HEK293 (cell line): ENCODE measurements at regions not wholly inside any gene's neighbourhood (a gene's known extent, or its start where the extent isn't known, plus 50 kb on each side); places are given as distances from the start of the nearest gene placed in this dataset.

Experiments used
- CTCF ChIA-PET: fragments of 350-600 bp; formaldehyde crosslinking; extraction: SDS; loops from one replicate; lab custom pipeline; 2021; ENCODE audit warnings: antibody characterized with exemption; lab: Yijun Ruan, JAX
- POLR2A ChIA-PET: fragments of 300-600 bp; formaldehyde crosslinking; extraction: SDS; loops from one replicate; lab custom pipeline; 2020; ENCODE audit warnings: antibody characterized with exemption, inconsistent platforms; lab: Yijun Ruan, JAX
- H3K27ac ChIP-seq: fragments of 200-500 bp; sonication (Bioruptor generic); 2 replicates; pipeline ENCODE4 v1.5.1; 2014; ENCODE audit warnings: low read depth, low read length, control low read depth, inconsistent platforms; ENCODE audit errors: extremely low read depth
- H3K36me3 ChIP-seq, 2 experiments: fragments of 200-500 bp in 1 of 2; sonication (Bioruptor generic) in 1 of 2; 1 replicate in 1 of 2; 2 replicates in 1 of 2; pipeline ENCODE4 v1.5.1; 2014 to 2017; ENCODE audit warnings: inconsistent platforms in 2 of 2, low read length in 2 of 2; ENCODE audit not compliant: control insufficient read depth in 2 of 2, insufficient read depth in 1 of 2
- H3K4me1 ChIP-seq: fragments of 200-500 bp; sonication (Bioruptor generic); 2 replicates; pipeline ENCODE4 v1.5.1; 2014; ENCODE audit warnings: mild to moderate bottlenecking, low read length, inconsistent platforms; ENCODE audit not compliant: control insufficient read depth, insufficient read depth
- H3K4me3 ChIP-seq: 2 replicates; pipeline ENCODE4 v1.5.1; 2011; ENCODE audit warnings: low read depth, mild to moderate bottlenecking, control low read depth, low read length, moderate library complexity
- H3K9me3 ChIP-seq: fragments of 200-500 bp; sonication (Bioruptor generic); 2 replicates; pipeline ENCODE4 v1.5.1; 2014; ENCODE audit warnings: low read depth, low read length, inconsistent platforms; ENCODE audit not compliant: control insufficient read depth, insufficient read depth
- CTCF ChIP-seq: fragments of 450-650 bp; formaldehyde crosslinking; IDR thresholded peaks from 2 replicates; pipeline ENCODE4 v1.5.1; 2016; ENCODE audit warnings: missing biosample characterization, missing genetic modification characterization
- HOXD13 ChIP-seq: sonication (generic); formaldehyde crosslinking; IDR thresholded peaks from 2 replicates; pipeline ENCODE4 v1.8.0; 2022; ENCODE audit warnings: missing genetic modification reagents, borderline replicate concordance
- SALL2 ChIP-seq: fragments of 450-650 bp; formaldehyde crosslinking; IDR thresholded peaks from 2 replicates; pipeline ENCODE4 v1.5.0; 2017; ENCODE audit warnings: missing biosample characterization, mild to moderate bottlenecking, missing genetic modification characterization, borderline replicate concordance
- ZBTB17 ChIP-seq: fragments of 450-650 bp; formaldehyde crosslinking; IDR thresholded peaks from 2 replicates; pipeline ENCODE4 v1.5.1; 2016; ENCODE audit warnings: missing biosample characterization, missing genetic modification characterization
- ZBTB48 ChIP-seq: fragments of 450-650 bp; formaldehyde crosslinking; IDR thresholded peaks from 2 replicates; pipeline ENCODE4 v1.5.1; 2016; ENCODE audit warnings: missing biosample characterization, missing genetic modification characterization
- ZNF10 ChIP-seq: fragments of 450-650 bp; formaldehyde crosslinking; IDR thresholded peaks from 2 replicates; pipeline ENCODE4 v1.5.1; 2017; ENCODE audit warnings: missing biosample characterization, missing genetic modification characterization
- ZNF248 ChIP-seq: fragments of 450-650 bp; formaldehyde crosslinking; IDR thresholded peaks from 2 replicates; pipeline ENCODE4 v1.5.1; 2017; ENCODE audit warnings: missing biosample characterization, missing genetic modification characterization
- ZNF366 ChIP-seq: fragments of 450-650 bp; formaldehyde crosslinking; conservative IDR thresholded peaks from 2 replicates; pipeline ENCODE4 v1.5.1; 2016; ENCODE audit warnings: missing biosample characterization, missing genetic modification characterization
- ZNF37A ChIP-seq: fragments of 450-650 bp; IDR thresholded peaks from 2 replicates; pipeline ENCODE4 v1.5.1; 2018; ENCODE audit warnings: missing biosample characterization, missing genetic modification characterization
- ZNF433 ChIP-seq: fragments of 450-650 bp; formaldehyde crosslinking; IDR thresholded peaks from 2 replicates; pipeline ENCODE4 v1.5.1; 2016; ENCODE audit warnings: missing biosample characterization, missing genetic modification characterization, low read depth
- ZNF510 ChIP-seq: fragments of 450-650 bp; formaldehyde crosslinking; IDR thresholded peaks from 2 replicates; pipeline ENCODE4 v1.5.1; 2018; ENCODE audit warnings: mild to moderate bottlenecking, missing genetic modification characterization, missing biosample characterization; ENCODE audit not compliant: insufficient replicate concordance
- ZNF518A ChIP-seq: fragments of 450-650 bp; formaldehyde crosslinking; conservative IDR thresholded peaks from 2 replicates; pipeline ENCODE4 v1.5.1; 2016; ENCODE audit warnings: low read depth, missing biosample characterization, missing genetic modification characterization
- ZNF529 ChIP-seq: fragments of 450-650 bp; formaldehyde crosslinking; IDR thresholded peaks from 2 replicates; pipeline ENCODE4 v1.5.1; 2017; ENCODE audit warnings: missing genetic modification characterization, missing biosample characterization; ENCODE audit not compliant: insufficient replicate concordance
- ZNF558 ChIP-seq: fragments of 450-650 bp; formaldehyde crosslinking; IDR thresholded peaks from 2 replicates; pipeline ENCODE4 v1.5.1; 2016; ENCODE audit warnings: missing biosample characterization, missing genetic modification characterization
- ZNF600 ChIP-seq: fragments of 450-650 bp; formaldehyde crosslinking; IDR thresholded peaks from 2 replicates; pipeline ENCODE4 v1.5.1; 2016; ENCODE audit warnings: missing biosample characterization, missing genetic modification characterization
- ZNF629 ChIP-seq: fragments of 450-650 bp; formaldehyde crosslinking; IDR thresholded peaks from 2 replicates; pipeline ENCODE4 v1.5.1; 2017; ENCODE audit warnings: missing biosample characterization, missing genetic modification characterization
- ZNF704 ChIP-seq: fragments of 450-650 bp; formaldehyde crosslinking; IDR thresholded peaks from 2 replicates; pipeline ENCODE4 v1.5.1; 2016; ENCODE audit warnings: missing biosample characterization, missing genetic modification characterization
- ZNF768 ChIP-seq: fragments of 450-650 bp; formaldehyde crosslinking; IDR thresholded peaks from 2 replicates; pipeline ENCODE4 v1.5.1; 2018; ENCODE audit warnings: missing biosample characterization, mild to moderate bottlenecking, missing genetic modification characterization
- ZNF843 ChIP-seq: fragments of 450-650 bp; formaldehyde crosslinking; IDR thresholded peaks from 2 replicates; pipeline ENCODE4 v1.5.1; 2016; ENCODE audit warnings: missing biosample characterization, missing genetic modification characterization

- Histone ChIP-seq H3K27ac (no peak overlapping the region), H3K4me1 (no peaks in the 10 kb centered on the region), H3K36me3 (no peaks in the 10 kb centered on the region), H3K4me3 (no peak overlapping the region), H3K9me3 (no peaks in the 10 kb centered on the region)
- ChIA-PET CTCF (interaction anchor here (0.6 to 1.5 kb wide), 4 partner anchors 10 to 202 kb away, joined by 4 to 6 read pairs (median 4); no protein-coding TSS in a partner anchor), POLR2A (no interaction called here)
- TF ChIP-seq ZNF433 (no peak), ZNF518A (no peak), SALL2 (tag by site-specific recombination) (no peak), ZNF10 (tag by site-specific recombination) (no peak), ZNF600 (tag by site-specific recombination) (no peak), ZNF37A (tag by site-specific recombination) (no peak), ZNF529 (no peak), HOXD13 (CRISPR knock-in tag) (no peak), ZBTB48 (tag by site-specific recombination) (no peak), ZNF558 (tag by site-specific recombination) (no peak), ZBTB17 (tag by site-specific recombination) (no peak), ZNF768 (tag by site-specific recombination) (no peak), ZNF366 (tag by site-specific recombination) (no peak), ZNF843 (tag by site-specific recombination) (no peak), ZNF704 (tag by site-specific recombination) (no peak), ZNF510 (tag by site-specific recombination) (no peak), ZNF629 (no peak), ZNF248 (tag by site-specific recombination) (no peak), CTCF (no peak)
These were observed 171.0 kb downstream of the GPX5 start for GRCh38 chr6:28696682-28697081.
